Inflammatory macrophage treated with lipopolysaccharide for 1 hour (primary cell): ENCODE measurements at regions not wholly inside any gene's neighbourhood (a gene's known extent, or its start where the extent isn't known, plus 50 kb on each side); places are given as distances from the start of the nearest gene placed in this dataset.
"Not testable (repeated sequence)": the region's sequence is repeated elsewhere in the genome, so short reads cannot be mapped to it uniquely, and the experiment has no call there.

Experiments
- DNase-seq, 2 donors: peaks; one replicate each; pipeline ENCODE4 v3.0.0-alpha.2; 2020 to 2022

GRCh38 chr3:124651416-124651815 lies 78.8 kb upstream of the UMPS start:
- not testable (repeated sequence) for DNase-seq

- peak in 1 of 2 donors; percentile 9 for DNase-seq
Measured at GRCh38 chr3:124652009-124652408, 78.2 kb upstream of the UMPS start.

GRCh38 chr3:124653071-124653796 lies 77.0 kb upstream of the UMPS start:
- no peak for DNase-seq

GRCh38 chr3:124653797-124654469 lies 76.3 kb upstream of the UMPS start:
- DNase-seq = no peak

GRCh38 chr3:124654470-124654845 lies 75.8 kb upstream of the UMPS start:
- no peak for DNase-seq

- DNase-seq = no peak
Measured at GRCh38 chr3:124656531-124656930, 73.7 kb upstream of the UMPS start.

GRCh38 chr3:124657138-124657537 lies 73.1 kb upstream of the UMPS start:
- no peak for DNase-seq

- DNase-seq = no peak
Measured at GRCh38 chr3:124658270-124658669, 72.0 kb upstream of the UMPS start.

GRCh38 chr3:124659175-124659574 lies 71.1 kb upstream of the UMPS start:
- DNase-seq = no peak

GRCh38 chr3:124660599-124660998 lies 69.7 kb upstream of the UMPS start:
- no peak for DNase-seq

GRCh38 chr3:124663690-124664089 lies 66.6 kb upstream of the UMPS start:
- no peak for DNase-seq

GRCh38 chr3:124664804-124665203 lies 65.4 kb upstream of the UMPS start:
- no peak for DNase-seq

GRCh38 chr3:124666067-124666466 lies 64.2 kb upstream of the UMPS start:
- no peak for DNase-seq

GRCh38 chr3:124669470-124669869 lies 60.8 kb upstream of the UMPS start:
- DNase-seq = no peak

- no peak for DNase-seq
Measured at GRCh38 chr3:124671106-124671505, 59.1 kb upstream of the UMPS start.

GRCh38 chr3:124674336-124674735 lies 55.9 kb upstream of the UMPS start:
- DNase-seq = no peak

GRCh38 chr3:124676236-124676635 lies 54.0 kb upstream of the UMPS start:
- DNase-seq = no peak

GRCh38 chr3:124679048-124679638 lies 51.1 kb upstream of the UMPS start:
- no peak for DNase-seq
